Activated CD4-positive, alpha-beta T cell treated with anti-CD3 and anti-CD28 coated beads for 24 hours (primary cell): ENCODE measurements at regions not wholly inside any gene's neighbourhood (a gene's known extent, or its start where the extent isn't known, plus 50 kb on each side); places are given as distances from the start of the nearest gene placed in this dataset.
"Not testable (repeated sequence)": the region's sequence is repeated elsewhere in the genome, so short reads cannot be mapped to it uniquely, and the experiment has no call there.

Source experiments
- DNase-seq, 2 donors: peaks; one replicate each; pipeline ENCODE4 v3.0.0-alpha.2; 2020; ENCODE audit warnings: low read depth in 2 of 2

- DNase-seq = no peak
These were observed 178.5 kb upstream of the RASGRP1 start for GRCh38 chr15:38743147-38743546.

- DNase-seq = no peak
These were observed 180.5 kb upstream of the RASGRP1 start for GRCh38 chr15:38745126-38745525.

GRCh38 chr15:38745626-38746025 is 181.0 kb upstream of the RASGRP1 start:
- DNase-seq = no peak

GRCh38 chr15:38746211-38746610 is 181.6 kb upstream of the RASGRP1 start:
- DNase-seq = no peak

- no peak for DNase-seq
These were observed 184.1 kb upstream of the RASGRP1 start for GRCh38 chr15:38748710-38749109.

GRCh38 chr15:38750786-38751185 is 186.2 kb upstream of the RASGRP1 start:
- no peak for DNase-seq

- DNase-seq = no peak
These were observed 191.1 kb upstream of the RASGRP1 start for GRCh38 chr15:38755718-38756117.

- DNase-seq = no peak
These were observed 191.8 kb upstream of the RASGRP1 start for GRCh38 chr15:38756441-38756840.

- no peak for DNase-seq
These were observed 193.4 kb upstream of the RASGRP1 start for GRCh38 chr15:38758043-38758442.

- DNase-seq = no peak
These were observed 197.1 kb upstream of the RASGRP1 start for GRCh38 chr15:38761681-38762080.

- DNase-seq = no peak
These were observed 204.4 kb upstream of the RASGRP1 start for GRCh38 chr15:38768970-38769369.

GRCh38 chr15:38769492-38769891 is 204.9 kb upstream of the RASGRP1 start:
- no peak for DNase-seq

- DNase-seq = not testable (repeated sequence)
These were observed 209.5 kb upstream of the RASGRP1 start for GRCh38 chr15:38774076-38774475.

- DNase-seq = no peak
These were observed 216.6 kb upstream of the RASGRP1 start for GRCh38 chr15:38781196-38781595.

- no peak for DNase-seq
These were observed 217.5 kb upstream of the RASGRP1 start for GRCh38 chr15:38782156-38782555.

- DNase-seq = no peak
These were observed 224.3 kb upstream of the RASGRP1 start for GRCh38 chr15:38788918-38789317.

GRCh38 chr15:38789566-38789965 is 225.0 kb upstream of the RASGRP1 start:
- no peak for DNase-seq

GRCh38 chr15:38793206-38793810 is 228.7 kb upstream of the RASGRP1 start:
- no peak for DNase-seq

GRCh38 chr15:38795471-38796245 is 231.0 kb upstream of the RASGRP1 start:
- no peak for DNase-seq

- DNase-seq = no peak
These were observed 232.0 kb upstream of the RASGRP1 start for GRCh38 chr15:38796589-38796988.

- not testable (repeated sequence) for DNase-seq
These were observed 232.9 kb upstream of the RASGRP1 start for GRCh38 chr15:38797506-38797905.

- DNase-seq = not testable (repeated sequence)
These were observed 234.6 kb upstream of the RASGRP1 start for GRCh38 chr15:38799202-38799601.

GRCh38 chr15:38809621-38810020 is 245.0 kb upstream of the RASGRP1 start:
- no peak for DNase-seq
